Thyroid gland (tissue), 4 donors: ENCODE measurements at regions not wholly inside any gene's neighbourhood (a gene's known extent, or its start where the extent isn't known, plus 50 kb on each side); places are given as distances from the start of the nearest gene placed in this dataset.

Experiments
- DNase-seq, 2 donors: peaks; one replicate each; pipeline ENCODE4 v3.0.0-alpha.2; 2019
- H3K27ac ChIP-seq, 3 donors: fragments of 200-600 bp; sonication (generic); 1 replicate in 2 of 3; 2 replicates in 1 of 3; pipeline ENCODE4 v1.5.1; 2016 to 2019; ENCODE audit warnings: mild to moderate bottlenecking in 1 of 3, moderate library complexity in 1 of 3
- H3K27me3 ChIP-seq: fragments of 200-600 bp; sonication (generic); one replicate; pipeline ENCODE4 v1.5.1; 2019
- H3K36me3 ChIP-seq, 2 donors: fragments of 200-600 bp; sonication (generic); one replicate each; pipeline ENCODE4 v1.5.1; 2016 to 2019
- H3K4me1 ChIP-seq, 2 donors: fragments of 200-600 bp; sonication (generic); one replicate each; pipeline ENCODE4 v1.5.1; 2017 to 2019
- H3K4me3 ChIP-seq, 3 donors: fragments of 200-600 bp; sonication (generic); replicated peaks in 1 of 3; 1 replicate in 2 of 3; 2 replicates in 1 of 3; pipeline ENCODE4 v1.5.1; 2016; ENCODE audit warnings: mild to moderate bottlenecking in 1 of 3
- H3K9me3 ChIP-seq: fragments of 200-600 bp; sonication (generic); one replicate; pipeline ENCODE4 v1.5.1; 2017
- CTCF ChIP-seq, 6 experiments: fragments of 200-600 bp in 3 of 6; fragments of 450-650 bp in 3 of 6; sonication (generic) in 3 of 6; IDR thresholded peaks; one replicate each; pipeline ENCODE4 v1.5.1; 2016 to 2019; ENCODE audit warnings: antibody characterized with exemption in 6 of 6, mild to moderate bottlenecking in 2 of 6, inconsistent platforms in 1 of 6, moderate library complexity in 1 of 6
- POLR2A ChIP-seq, 2 donors: fragments of 450-650 bp; IDR thresholded peaks; one replicate each; pipeline ENCODE4 v1.6.1; 2017; ENCODE audit warnings: antibody characterized with exemption in 2 of 2, mild to moderate bottlenecking in 2 of 2, moderate library complexity in 1 of 2
- whole genome bisulfite sequencing, 2 donors: methylation state at CpG; one replicate each; pipeline ENCODE4 v1.1.5; 2017; 5-methylcytosine and 5-hydroxymethylcytosine counted together
- intact Hi-C: fragments of 100-400 bp; cut with DNase I; formaldehyde crosslinking; loops from one replicate; pipeline ENCODE4 v1.15.1; 2023

- no peak overlapping the region for H3K4me3 ChIP-seq
- 86 to 88% methylated on average over 1 of the region's 1 CpG for WGBS, 2 donors
- no peaks in the 10 kb centered on the region for H3K4me1 ChIP-seq
Observed at GRCh38 chr12:60138526-60138925, 542.7 kb downstream of the SLC16A7 start.

GRCh38 chr12:60144395-60144794 lies 548.6 kb downstream of the SLC16A7 start:
- intact Hi-C loops, result no loop called here
- H3K27ac ChIP-seq, result no peak overlapping the region
- TF ChIP-seq CTCF (IDR thresholded peaks at IDR 0.05) (no peak), POLR2A (IDR thresholded peaks at IDR 0.05) (no peak)
- no peaks in the 10 kb centered on the region for H3K36me3 ChIP-seq
- DNase-seq, result no peak
- 81 to 86% methylated on average over 1 of the region's 1 CpG for WGBS, 2 donors
- H3K4me3 ChIP-seq, result no peak overlapping the region
- H3K4me1 ChIP-seq, result no peaks in the 10 kb centered on the region
- H3K9me3 ChIP-seq, result no peaks in the 10 kb centered on the region
- no peaks in the 10 kb centered on the region for H3K27me3 ChIP-seq

More at GRCh38 chr12:60138526-60138925, 542.7 kb downstream of the SLC16A7 start:
- DNase-seq, result no peak
- H3K9me3 ChIP-seq, result no peaks in the 10 kb centered on the region
- H3K27ac ChIP-seq, result no peak overlapping the region
- TF ChIP-seq POLR2A (IDR thresholded peaks at IDR 0.05), result no peak
- TF ChIP-seq CTCF (IDR thresholded peaks at IDR 0.05), result no peak
- no peaks in the 10 kb centered on the region for H3K36me3 ChIP-seq
- H3K27me3 ChIP-seq, result no peaks in the 10 kb centered on the region
- intact Hi-C loops, result no loop called here

- 71 to 74% methylated on average over 2 of the region's 2 CpGs for WGBS, 2 donors
- Histone ChIP-seq H3K27me3 (no peaks in the 10 kb centered on the region), H3K4me3 (no peak overlapping the region), H3K9me3 (no peaks in the 10 kb centered on the region), H3K27ac (no peak overlapping the region), H3K4me1 (no peaks in the 10 kb centered on the region), H3K36me3 (no peaks in the 10 kb centered on the region)
- intact Hi-C loops, result no loop called here
- no peak for DNase-seq
- TF ChIP-seq CTCF (IDR thresholded peaks at IDR 0.05) (no peak), POLR2A (IDR thresholded peaks at IDR 0.05) (no peak)
Observed at GRCh38 chr12:60148109-60148508, 552.3 kb downstream of the SLC16A7 start.

GRCh38 chr12:60148831-60149230 lies 553.0 kb downstream of the SLC16A7 start:
- Histone ChIP-seq H3K9me3 (no peaks in the 10 kb centered on the region), H3K36me3 (no peaks in the 10 kb centered on the region), H3K27me3 (no peaks in the 10 kb centered on the region), H3K4me1 (no peaks in the 10 kb centered on the region), H3K4me3 (no peak overlapping the region), H3K27ac (no peak overlapping the region)
- intact Hi-C loops, result no loop called here
- DNase-seq, result no peak
- no peak for TF ChIP-seq CTCF (IDR thresholded peaks at IDR 0.05)
- TF ChIP-seq POLR2A (IDR thresholded peaks at IDR 0.05), result no peak

- intact Hi-C loops, result no loop called here
- H3K27ac ChIP-seq, result no peak overlapping the region
- no peak for TF ChIP-seq CTCF (IDR thresholded peaks at IDR 0.05)
- TF ChIP-seq POLR2A (IDR thresholded peaks at IDR 0.05), result no peak
- no peaks in the 10 kb centered on the region for H3K4me1 ChIP-seq
- H3K36me3 ChIP-seq, result no peaks in the 10 kb centered on the region
- DNase-seq, result no peak
- H3K4me3 ChIP-seq, result no peak overlapping the region
- H3K9me3 ChIP-seq, result no peaks in the 10 kb centered on the region
- 82 to 93% methylated on average over 1 of the region's 1 CpG for WGBS, 2 donors
- H3K27me3 ChIP-seq, result no peaks in the 10 kb centered on the region
Observed at GRCh38 chr12:60152756-60153155, 556.9 kb downstream of the SLC16A7 start.
